H1 (cell line): ENCODE measurements at regions not wholly inside any gene's neighbourhood (a gene's known extent, or its start where the extent isn't known, plus 50 kb on each side); places are given as distances from the start of the nearest gene placed in this dataset.

Experiments used
- CHD2 ChIP-seq: IDR thresholded peaks from 2 replicates; pipeline ENCODE4 v1.6.1; 2012; ENCODE audit warnings: low read length, improper control_type of control experiment
- KDM4A ChIP-seq: IDR thresholded peaks from one replicate; pipeline ENCODE4 v1.7.1; 2012; ENCODE audit warnings: low read depth, mild to moderate bottlenecking, moderate library complexity, low read length, inconsistent platforms; ENCODE audit not compliant: severe bottlenecking
- POLR2A ChIP-seq, 2 experiments: IDR thresholded peaks; 1 replicate in 1 of 2; 2 replicates in 1 of 2; pipeline ENCODE4 v1.6.1; 2011; ENCODE audit warnings: low read depth in 2 of 2, low read length in 2 of 2, mild to moderate bottlenecking in 2 of 2; ENCODE audit errors: control extremely low read depth in 1 of 2
- RAD21 ChIP-seq, 2 experiments: IDR thresholded peaks in 1 of 2; conservative IDR thresholded peaks in 1 of 2; 2 replicates each; pipeline ENCODE4 v1.6.1; 2011; ENCODE audit warnings: low read depth in 2 of 2, low read length in 2 of 2, improper control_type of control experiment in 1 of 2, inconsistent platforms in 1 of 2, mild to moderate bottlenecking in 1 of 2, moderate library complexity in 1 of 2
- SIX5 ChIP-seq: IDR thresholded peaks from 2 replicates; pipeline ENCODE4 v1.6.1; 2011; ENCODE audit warnings: mild to moderate bottlenecking, low read depth, low read length
- TCF12 ChIP-seq: IDR thresholded peaks from 2 replicates; pipeline ENCODE4 v1.6.1; 2011; ENCODE audit warnings: low read depth, mild to moderate bottlenecking, low read length
- TF ChIP-seq, protein P1 (sequence below): fragments of 300-600 bp; sonication (generic); IDR thresholded peaks from 2 replicates; pipeline ENCODE4 v1.7.1; 2012; ENCODE audit warnings: low read length, moderate library complexity, mild to moderate bottlenecking, inconsistent platforms; ENCODE audit not compliant: insufficient replicate concordance

DNA sequence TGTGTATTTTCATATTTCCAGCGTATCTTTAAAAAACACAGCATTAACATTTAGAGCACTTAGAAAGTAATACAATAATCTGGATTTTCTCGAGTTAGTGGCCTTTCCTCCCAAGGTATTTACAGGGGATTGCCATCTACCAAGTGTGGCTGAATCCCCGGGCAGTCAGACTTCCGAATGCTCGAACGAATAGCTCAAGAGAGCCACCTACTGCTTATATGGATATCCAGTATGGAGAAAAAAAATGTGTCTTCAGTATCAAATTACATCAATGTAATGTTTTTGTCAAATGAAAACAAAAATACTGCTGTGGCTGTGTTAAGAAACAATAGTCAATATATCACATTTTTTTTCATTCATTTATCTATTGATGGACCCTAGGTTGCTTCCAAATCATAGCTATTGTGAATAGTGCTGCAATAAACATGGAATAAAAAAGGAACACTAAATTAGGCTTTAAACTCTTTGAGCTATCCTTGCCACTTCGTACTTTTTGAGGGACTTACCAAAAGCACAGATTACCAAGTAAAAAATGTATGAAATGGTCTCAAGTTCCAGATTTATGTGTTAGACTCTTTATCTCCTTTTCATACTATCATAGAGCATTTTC, 654.5 kb upstream of the PTCHD4 start (continued):
- TF ChIP-seq, protein P1, sequence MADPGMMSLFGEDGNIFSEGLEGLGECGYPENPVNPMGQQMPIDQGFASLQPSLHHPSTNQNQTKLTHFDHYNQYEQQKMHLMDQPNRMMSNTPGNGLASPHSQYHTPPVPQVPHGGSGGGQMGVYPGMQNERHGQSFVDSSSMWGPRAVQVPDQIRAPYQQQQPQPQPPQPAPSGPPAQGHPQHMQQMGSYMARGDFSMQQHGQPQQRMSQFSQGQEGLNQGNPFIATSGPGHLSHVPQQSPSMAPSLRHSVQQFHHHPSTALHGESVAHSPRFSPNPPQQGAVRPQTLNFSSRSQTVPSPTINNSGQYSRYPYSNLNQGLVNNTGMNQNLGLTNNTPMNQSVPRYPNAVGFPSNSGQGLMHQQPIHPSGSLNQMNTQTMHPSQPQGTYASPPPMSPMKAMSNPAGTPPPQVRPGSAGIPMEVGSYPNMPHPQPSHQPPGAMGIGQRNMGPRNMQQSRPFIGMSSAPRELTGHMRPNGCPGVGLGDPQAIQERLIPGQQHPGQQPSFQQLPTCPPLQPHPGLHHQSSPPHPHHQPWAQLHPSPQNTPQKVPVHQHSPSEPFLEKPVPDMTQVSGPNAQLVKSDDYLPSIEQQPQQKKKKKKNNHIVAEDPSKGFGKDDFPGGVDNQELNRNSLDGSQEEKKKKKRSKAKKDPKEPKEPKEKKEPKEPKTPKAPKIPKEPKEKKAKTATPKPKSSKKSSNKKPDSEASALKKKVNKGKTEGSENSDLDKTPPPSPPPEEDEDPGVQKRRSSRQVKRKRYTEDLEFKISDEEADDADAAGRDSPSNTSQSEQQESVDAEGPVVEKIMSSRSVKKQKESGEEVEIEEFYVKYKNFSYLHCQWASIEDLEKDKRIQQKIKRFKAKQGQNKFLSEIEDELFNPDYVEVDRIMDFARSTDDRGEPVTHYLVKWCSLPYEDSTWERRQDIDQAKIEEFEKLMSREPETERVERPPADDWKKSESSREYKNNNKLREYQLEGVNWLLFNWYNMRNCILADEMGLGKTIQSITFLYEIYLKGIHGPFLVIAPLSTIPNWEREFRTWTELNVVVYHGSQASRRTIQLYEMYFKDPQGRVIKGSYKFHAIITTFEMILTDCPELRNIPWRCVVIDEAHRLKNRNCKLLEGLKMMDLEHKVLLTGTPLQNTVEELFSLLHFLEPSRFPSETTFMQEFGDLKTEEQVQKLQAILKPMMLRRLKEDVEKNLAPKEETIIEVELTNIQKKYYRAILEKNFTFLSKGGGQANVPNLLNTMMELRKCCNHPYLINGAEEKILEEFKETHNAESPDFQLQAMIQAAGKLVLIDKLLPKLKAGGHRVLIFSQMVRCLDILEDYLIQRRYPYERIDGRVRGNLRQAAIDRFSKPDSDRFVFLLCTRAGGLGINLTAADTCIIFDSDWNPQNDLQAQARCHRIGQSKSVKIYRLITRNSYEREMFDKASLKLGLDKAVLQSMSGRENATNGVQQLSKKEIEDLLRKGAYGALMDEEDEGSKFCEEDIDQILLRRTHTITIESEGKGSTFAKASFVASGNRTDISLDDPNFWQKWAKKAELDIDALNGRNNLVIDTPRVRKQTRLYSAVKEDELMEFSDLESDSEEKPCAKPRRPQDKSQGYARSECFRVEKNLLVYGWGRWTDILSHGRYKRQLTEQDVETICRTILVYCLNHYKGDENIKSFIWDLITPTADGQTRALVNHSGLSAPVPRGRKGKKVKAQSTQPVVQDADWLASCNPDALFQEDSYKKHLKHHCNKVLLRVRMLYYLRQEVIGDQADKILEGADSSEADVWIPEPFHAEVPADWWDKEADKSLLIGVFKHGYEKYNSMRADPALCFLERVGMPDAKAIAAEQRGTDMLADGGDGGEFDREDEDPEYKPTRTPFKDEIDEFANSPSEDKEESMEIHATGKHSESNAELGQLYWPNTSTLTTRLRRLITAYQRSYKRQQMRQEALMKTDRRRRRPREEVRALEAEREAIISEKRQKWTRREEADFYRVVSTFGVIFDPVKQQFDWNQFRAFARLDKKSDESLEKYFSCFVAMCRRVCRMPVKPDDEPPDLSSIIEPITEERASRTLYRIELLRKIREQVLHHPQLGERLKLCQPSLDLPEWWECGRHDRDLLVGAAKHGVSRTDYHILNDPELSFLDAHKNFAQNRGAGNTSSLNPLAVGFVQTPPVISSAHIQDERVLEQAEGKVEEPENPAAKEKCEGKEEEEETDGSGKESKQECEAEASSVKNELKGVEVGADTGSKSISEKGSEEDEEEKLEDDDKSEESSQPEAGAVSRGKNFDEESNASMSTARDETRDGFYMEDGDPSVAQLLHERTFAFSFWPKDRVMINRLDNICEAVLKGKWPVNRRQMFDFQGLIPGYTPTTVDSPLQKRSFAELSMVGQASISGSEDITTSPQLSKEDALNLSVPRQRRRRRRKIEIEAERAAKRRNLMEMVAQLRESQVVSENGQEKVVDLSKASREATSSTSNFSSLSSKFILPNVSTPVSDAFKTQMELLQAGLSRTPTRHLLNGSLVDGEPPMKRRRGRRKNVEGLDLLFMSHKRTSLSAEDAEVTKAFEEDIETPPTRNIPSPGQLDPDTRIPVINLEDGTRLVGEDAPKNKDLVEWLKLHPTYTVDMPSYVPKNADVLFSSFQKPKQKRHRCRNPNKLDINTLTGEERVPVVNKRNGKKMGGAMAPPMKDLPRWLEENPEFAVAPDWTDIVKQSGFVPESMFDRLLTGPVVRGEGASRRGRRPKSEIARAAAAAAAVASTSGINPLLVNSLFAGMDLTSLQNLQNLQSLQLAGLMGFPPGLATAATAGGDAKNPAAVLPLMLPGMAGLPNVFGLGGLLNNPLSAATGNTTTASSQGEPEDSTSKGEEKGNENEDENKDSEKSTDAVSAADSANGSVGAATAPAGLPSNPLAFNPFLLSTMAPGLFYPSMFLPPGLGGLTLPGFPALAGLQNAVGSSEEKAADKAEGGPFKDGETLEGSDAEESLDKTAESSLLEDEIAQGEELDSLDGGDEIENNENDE, result peak; percentile 36
- TF ChIP-seq CHD2, result no peak
- TF ChIP-seq POLR2A (IDR thresholded peaks at IDR 0.05; ENCODE audit: control extremely low read depth in 1 of 2, low read depth in 2 of 2, low read length in 2 of 2), result no peak
- TF ChIP-seq KDM4A, result no peak
- TF ChIP-seq SIX5, result peak; percentile 21
- TF ChIP-seq TCF12, result no peak
- peak; percentile 84 to 85 for TF ChIP-seq RAD21 (IDR thresholded peaks at IDR 0.05 in 1 of 2, conservative IDR thresholded peaks at IDR 0.05 in 1 of 2; ENCODE audit: low read depth in 2 of 2, low read length in 2 of 2)
- TF ChIP-seq, all 59 proteins: peak for 4
